ENCODE measurements at regions not wholly inside any gene's neighbourhood (a gene's known extent, or its start where the extent isn't known, plus 50 kb on each side); places are given as distances from the start of the nearest gene placed in this dataset.

DNA sequence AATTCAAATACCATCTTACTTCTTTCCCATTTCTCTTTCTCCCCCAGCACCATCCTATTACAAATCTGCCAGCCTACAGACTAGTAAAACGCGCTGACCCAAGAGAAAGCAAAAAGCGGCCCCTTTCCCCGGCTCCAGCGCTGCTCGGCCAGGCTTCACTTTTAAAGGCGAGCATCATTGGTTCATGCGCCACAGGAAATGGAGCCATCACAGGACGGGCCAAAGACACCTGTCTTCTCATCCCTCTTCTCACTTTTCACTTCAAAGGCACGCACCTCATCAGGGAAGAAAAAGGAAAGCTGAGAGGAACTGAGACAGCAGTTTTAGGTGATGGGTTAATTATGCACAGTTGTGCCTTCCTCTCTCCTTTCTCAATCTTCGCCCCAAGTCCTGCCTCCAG lies 664.2 kb upstream of the USP24 start:
- Histone ChIP-seq H2AK5ac (ENCODE audit: low read depth, low read length) (no peak overlapping the region), H3K23ac (ENCODE audit: insufficient read length) (no peak overlapping the region), H3K36me3 (ENCODE audit: control insufficient read depth in 2 of 4, insufficient read depth in 4 of 4, low read length in 3 of 4) (no peaks in the 10 kb centered on the region), H3K79me1 (ENCODE audit: low read depth, low read length) (no peaks in the 10 kb centered on the region), H3K4me3 (ENCODE audit: extremely low read depth in 1 of 4, insufficient read depth in 2 of 4, low read depth in 3 of 4, low read length in 4 of 4) (no peak overlapping the region), H4K5ac (ENCODE audit: insufficient read length, low read depth, low read length) (no peak overlapping the region), H3K4ac (replicated peaks; ENCODE audit: insufficient read length, low read depth, low read length) (no peak overlapping the region), H2AFZ (ENCODE audit: low read length) (no peak overlapping the region), H4K91ac (replicated peaks; ENCODE audit: insufficient read length, low read length) (no peak overlapping the region), H4K20me1 (replicated peaks in 1 of 2; ENCODE audit: control insufficient read depth in 1 of 2, insufficient read depth in 2 of 2, low read length in 2 of 2) (no peaks in the 10 kb centered on the region), H3K14ac (ENCODE audit: insufficient read length) (no peak overlapping the region), H2BK12ac (ENCODE audit: low read depth, low read length) (no peak overlapping the region), H2BK5ac (ENCODE audit: low read depth, low read length) (no peak overlapping the region), H2BK120ac (replicated peaks; ENCODE audit: low read depth, low read length) (no peak overlapping the region), H3K4me1 (replicated peaks in 1 of 4; ENCODE audit: control insufficient read depth in 3 of 4, insufficient read depth in 4 of 4, low read length in 3 of 4) (no peaks in the 10 kb centered on the region), H3K56ac (replicated peaks; ENCODE audit: insufficient read length, low read depth, low read length) (no peak overlapping the region), H3K9ac (replicated peaks in 1 of 4; ENCODE audit: extremely low read depth in 1 of 4, low read depth in 3 of 4, low read length in 3 of 4) (no peak overlapping the region), H3K23me2 (ENCODE audit: low read depth, low read length) (no peaks in the 10 kb centered on the region), H2BK15ac (ENCODE audit: low read length) (no peak overlapping the region), H2BK20ac (ENCODE audit: low read length) (no peak overlapping the region), H3K27ac (ENCODE audit: low read depth, low read length) (no peak overlapping the region), H3K27me3 (replicated peaks in 1 of 4; ENCODE audit: control insufficient read depth in 3 of 4, extremely low read depth in 1 of 4, insufficient read depth in 3 of 4, low read length in 3 of 4) (no peaks in the 10 kb centered on the region), H3K9me3 (ENCODE audit: insufficient read depth in 2 of 2, low read depth in 1 of 2, low read length in 1 of 2) (no peaks in the 10 kb centered on the region), H4K8ac (ENCODE audit: extremely low read depth, insufficient read depth, low read length) (no peak overlapping the region), H3K18ac (ENCODE audit: extremely low read depth, low read length) (no peak overlapping the region), H3K4me2 (ENCODE audit: insufficient read depth in 1 of 2, low read depth in 2 of 2, low read length in 2 of 2) (no peak overlapping the region), H3K79me2 (ENCODE audit: control insufficient read depth in 1 of 2, insufficient read depth in 2 of 2, low read length in 2 of 2) (no peaks in the 10 kb centered on the region)
- CTCF ChIA-PET (ENCODE audit: partially characterized antibody): no interaction called here
- WGBS, 2 experiments (ENCODE audit: extremely low coverage in 1 of 2, insufficient coverage in 1 of 2, insufficient read length in 1 of 2, insufficient replicate concordance in 2 of 2, low coverage in 1 of 2, low lambda C conversion rate in 2 of 2, missing lambda C conversion rate in 1 of 2): 92% methylated on average over 11 of the region's 11 CpGs; no CpG with 5 or more reads in 1 of the 2 experiments
- no peak for FAIRE-seq
- TF ChIP-seq SP1 (IDR thresholded peaks at IDR 0.05; ENCODE audit: low read depth, low read length): no peak
- TF ChIP-seq TBP (IDR thresholded peaks at IDR 0.05; ENCODE audit: low read depth, low read length): no peak
- no peak for TF ChIP-seq NRF1 (IDR thresholded peaks at IDR 0.05; ENCODE audit: low read depth, low read length)
- TF ChIP-seq TEAD4 (IDR thresholded peaks at IDR 0.05; ENCODE audit: low read depth, low read length): no peak
- TF ChIP-seq CREB1 (IDR thresholded peaks at IDR 0.05): no peak
- no peak for TF ChIP-seq KDM1A (IDR thresholded peaks at IDR 0.05; ENCODE audit: borderline replicate concordance, low read length)
- TF ChIP-seq, protein P1, sequence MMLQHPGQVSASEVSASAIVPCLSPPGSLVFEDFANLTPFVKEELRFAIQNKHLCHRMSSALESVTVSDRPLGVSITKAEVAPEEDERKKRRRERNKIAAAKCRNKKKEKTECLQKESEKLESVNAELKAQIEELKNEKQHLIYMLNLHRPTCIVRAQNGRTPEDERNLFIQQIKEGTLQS (IDR thresholded peaks at IDR 0.05; ENCODE audit: insufficient read depth, low read depth, low read length): no peak
- TF ChIP-seq, protein P2, sequence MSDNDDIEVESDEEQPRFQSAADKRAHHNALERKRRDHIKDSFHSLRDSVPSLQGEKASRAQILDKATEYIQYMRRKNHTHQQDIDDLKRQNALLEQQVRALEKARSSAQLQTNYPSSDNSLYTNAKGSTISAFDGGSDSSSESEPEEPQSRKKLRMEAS (IDR thresholded peaks at IDR 0.05): no peak
- TF ChIP-seq RNF2 (IDR thresholded peaks at IDR 0.05; ENCODE audit: borderline replicate concordance, low read depth, low read length, missing control alignments, poor library complexity, severe bottlenecking): no peak
- POLR2A ChIA-PET (ENCODE audit: partially characterized antibody): no interaction called here
- DNase-seq (ENCODE audit: low read depth in 1 of 2, low spot score in 2 of 2): no peak
